ENCODE measurements at regions not wholly inside any gene's neighbourhood (a gene's known extent, or its start where the extent isn't known, plus 50 kb on each side); places are given as distances from the start of the nearest gene placed in this dataset.
A peak's percentile ranks its signal among the peaks of the same experiment; 100 is the strongest.

GRCh38 chr7:13179011-13179582, 491.7 kb downstream of the ARL4A start:
- DNase-seq, result peak; percentile 43
- in situ Hi-C loops (cut with HindIII; ENCODE audit: low pct_ligation_motif_present, low pct_unique_long_range_greater_than_20kb, low sequenced_read_pairs), result no loop called here

- in situ Hi-C loops (cut with HindIII; ENCODE audit: low pct_ligation_motif_present, low pct_unique_long_range_greater_than_20kb, low sequenced_read_pairs), result no loop called here
- no peak for DNase-seq
Observed at GRCh38 chr7:13179775-13180523, 492.5 kb downstream of the ARL4A start.

GRCh38 chr7:13181216-13181615, 493.8 kb downstream of the ARL4A start:
- DNase-seq, result no peak
- in situ Hi-C loops (cut with HindIII; ENCODE audit: low pct_ligation_motif_present, low pct_unique_long_range_greater_than_20kb, low sequenced_read_pairs), result no loop called here

GRCh38 chr7:13185139-13185538, 497.7 kb downstream of the ARL4A start:
- in situ Hi-C loops (cut with HindIII; ENCODE audit: low pct_ligation_motif_present, low pct_unique_long_range_greater_than_20kb, low sequenced_read_pairs), result no loop called here
- DNase-seq, result no peak

- no peak for DNase-seq
- in situ Hi-C loops (cut with HindIII; ENCODE audit: low pct_ligation_motif_present, low pct_unique_long_range_greater_than_20kb, low sequenced_read_pairs), result no loop called here
Observed at GRCh38 chr7:13188236-13188805, 500.9 kb downstream of the ARL4A start.

GRCh38 chr7:13188922-13189321, 501.5 kb downstream of the ARL4A start:
- in situ Hi-C loops (cut with HindIII; ENCODE audit: low pct_ligation_motif_present, low pct_unique_long_range_greater_than_20kb, low sequenced_read_pairs), result no loop called here
- no peak for DNase-seq

GRCh38 chr7:13189668-13190067, 502.2 kb downstream of the ARL4A start:
- no peak for DNase-seq
- in situ Hi-C loops (cut with HindIII; ENCODE audit: low pct_ligation_motif_present, low pct_unique_long_range_greater_than_20kb, low sequenced_read_pairs), result no loop called here

GRCh38 chr7:13197501-13197900, 510.1 kb downstream of the ARL4A start:
- in situ Hi-C loops (cut with HindIII; ENCODE audit: low pct_ligation_motif_present, low pct_unique_long_range_greater_than_20kb, low sequenced_read_pairs), result no loop called here
- no peak for DNase-seq

GRCh38 chr7:13198036-13198435, 510.6 kb downstream of the ARL4A start:
- in situ Hi-C loops (cut with HindIII; ENCODE audit: low pct_ligation_motif_present, low pct_unique_long_range_greater_than_20kb, low sequenced_read_pairs), result no loop called here
- DNase-seq, result no peak

GRCh38 chr7:13198727-13199126, 511.3 kb downstream of the ARL4A start:
- DNase-seq, result no peak
- in situ Hi-C loops (cut with HindIII; ENCODE audit: low pct_ligation_motif_present, low pct_unique_long_range_greater_than_20kb, low sequenced_read_pairs), result no loop called here

- no peak for DNase-seq
- in situ Hi-C loops (cut with HindIII; ENCODE audit: low pct_ligation_motif_present, low pct_unique_long_range_greater_than_20kb, low sequenced_read_pairs), result no loop called here
Observed at GRCh38 chr7:13201628-13202027, 514.2 kb downstream of the ARL4A start.

- no peak for DNase-seq
- in situ Hi-C loops (cut with HindIII; ENCODE audit: low pct_ligation_motif_present, low pct_unique_long_range_greater_than_20kb, low sequenced_read_pairs), result no loop called here
Observed at GRCh38 chr7:13217768-13218167, 530.3 kb downstream of the ARL4A start.

GRCh38 chr7:13225068-13225467, 537.6 kb downstream of the ARL4A start:
- DNase-seq, result no peak
- in situ Hi-C loops (cut with HindIII; ENCODE audit: low pct_ligation_motif_present, low pct_unique_long_range_greater_than_20kb, low sequenced_read_pairs), result no loop called here

GRCh38 chr7:13226385-13226784, 539.0 kb downstream of the ARL4A start:
- in situ Hi-C loops (cut with HindIII; ENCODE audit: low pct_ligation_motif_present, low pct_unique_long_range_greater_than_20kb, low sequenced_read_pairs), result no loop called here
- DNase-seq, result no peak

- in situ Hi-C loops (cut with HindIII; ENCODE audit: low pct_ligation_motif_present, low pct_unique_long_range_greater_than_20kb, low sequenced_read_pairs), result no loop called here
- no peak for DNase-seq
Observed at GRCh38 chr7:13231216-13231615, 543.8 kb downstream of the ARL4A start.

GRCh38 chr7:13235436-13235835, 548.0 kb downstream of the ARL4A start:
- no peak for DNase-seq
- in situ Hi-C loops (cut with HindIII; ENCODE audit: low pct_ligation_motif_present, low pct_unique_long_range_greater_than_20kb, low sequenced_read_pairs), result no loop called here

GRCh38 chr7:13236026-13236425, 548.6 kb downstream of the ARL4A start:
- in situ Hi-C loops (cut with HindIII; ENCODE audit: low pct_ligation_motif_present, low pct_unique_long_range_greater_than_20kb, low sequenced_read_pairs), result no loop called here
- DNase-seq, result no peak

- in situ Hi-C loops (cut with HindIII; ENCODE audit: low pct_ligation_motif_present, low pct_unique_long_range_greater_than_20kb, low sequenced_read_pairs), result no loop called here
Observed at GRCh38 chr7:13240349-13240748, 552.9 kb downstream of the ARL4A start.

GRCh38 chr7:13241416-13241815, 554.0 kb downstream of the ARL4A start:
- no peak for DNase-seq
- in situ Hi-C loops (cut with HindIII; ENCODE audit: low pct_ligation_motif_present, low pct_unique_long_range_greater_than_20kb, low sequenced_read_pairs), result no loop called here

More at GRCh38 chr7:13240349-13240748, 552.9 kb downstream of the ARL4A start:
- DNase-seq, result peak; percentile 98

GRCh38 chr7:13257661-13258060, 570.2 kb downstream of the ARL4A start:
- in situ Hi-C loops (cut with HindIII; ENCODE audit: low pct_ligation_motif_present, low pct_unique_long_range_greater_than_20kb, low sequenced_read_pairs), result loop anchor here (25.0 kb wide), 1 partner anchor 570 kb away; the partner anchor contains the start of gene ARL4A
- DNase-seq, result no peak

All from ACHN (cell line).